RWPE1 (cell line): ENCODE measurements at regions not wholly inside any gene's neighbourhood (a gene's known extent, or its start where the extent isn't known, plus 50 kb on each side); places are given as distances from the start of the nearest gene placed in this dataset.
"Not testable (repeated sequence)": the region's sequence is repeated elsewhere in the genome, so short reads cannot be mapped to it uniquely, and the experiment has no call there.

ENCODE experiments used
- CTCF ChIA-PET: fragments of 350-600 bp; sonication (Branson Sonifier 250); formaldehyde crosslinking; extraction: SDS; loops from one replicate; lab custom pipeline; 2021; lab: Yijun Ruan, JAX
- POLR2A ChIA-PET: fragments of 400-600 bp; formaldehyde crosslinking; extraction: SDS; loops from one replicate; lab custom pipeline; 2020; ENCODE audit warnings: antibody characterized with exemption; ENCODE audit not compliant: low non-redundant PET; lab: Yijun Ruan, JAX
- DNase-seq: peaks from one replicate; pipeline ENCODE4 v3.0.0; 2012; ENCODE audit warnings: low spot score
- H3K27ac ChIP-seq: fragments of 450-650 bp; 2 replicates; pipeline ENCODE4 v1.5.1; 2017
- CTCF ChIP-seq: fragments of 450-650 bp; conservative IDR thresholded peaks from 2 replicates; pipeline ENCODE4 v1.5.1; 2017; ENCODE audit warnings: low read depth, mild to moderate bottlenecking

GRCh38 chrX:10989386-10989785, 121.7 kb upstream of the HCCS start:
- ChIA-PET POLR2A (no interaction called here), CTCF (no interaction called here)
- DNase-seq: no peak
- no peak for TF ChIP-seq CTCF
- no peak overlapping the region for H3K27ac ChIP-seq

GRCh38 chrX:10990418-10990817, 120.7 kb upstream of the HCCS start:
- CTCF ChIA-PET: no interaction called here
- no peak for DNase-seq
- no peak for TF ChIP-seq CTCF
- H3K27ac ChIP-seq: no peak overlapping the region
- POLR2A ChIA-PET: no interaction called here

- DNase-seq: no peak
- TF ChIP-seq CTCF: no peak
- ChIA-PET POLR2A (no interaction called here), CTCF (no interaction called here)
- no peak overlapping the region for H3K27ac ChIP-seq
Observed at GRCh38 chrX:10990976-10991375, 120.2 kb upstream of the HCCS start.

- H3K27ac ChIP-seq: no peak overlapping the region
- CTCF ChIA-PET: no interaction called here
- no peak for TF ChIP-seq CTCF
- DNase-seq: no peak
- POLR2A ChIA-PET: no interaction called here
Observed at GRCh38 chrX:10992110-10992509, 119.0 kb upstream of the HCCS start.

GRCh38 chrX:11007076-11007475, 104.1 kb upstream of the HCCS start:
- DNase-seq, POLR2A ChIA-PET, H3K27ac ChIP-seq, CTCF ChIA-PET: not testable (repeated sequence)

GRCh38 chrX:11010476-11010875, 100.7 kb upstream of the HCCS start:
- TF ChIP-seq CTCF: no peak
- ChIA-PET CTCF (no interaction called here), POLR2A (no interaction called here)
- no peak overlapping the region for H3K27ac ChIP-seq
- no peak for DNase-seq

GRCh38 chrX:11016728-11017127, 94.4 kb upstream of the HCCS start:
- ChIA-PET POLR2A (no interaction called here), CTCF (interaction anchor here (0.5 kb wide), 1 partner anchor 112 kb away, joined by 3 read pairs; no protein-coding TSS in a partner anchor)
- H3K27ac ChIP-seq: no peak overlapping the region
- no peak for TF ChIP-seq CTCF
- no peak for DNase-seq

- POLR2A ChIA-PET, DNase-seq, CTCF ChIA-PET, H3K27ac ChIP-seq: not testable (repeated sequence)
Observed at GRCh38 chrX:11022588-11022987, 88.5 kb upstream of the HCCS start.
